ENCODE measurements at regions not wholly inside any gene's neighbourhood (a gene's known extent, or its start where the extent isn't known, plus 50 kb on each side); places are given as distances from the start of the nearest gene placed in this dataset.
"Not testable (repeated sequence)": the region's sequence is repeated elsewhere in the genome, so short reads cannot be mapped to it uniquely, and the experiment has no call there.

GRCh38 chr5:15002173-15002572 is 130.6 kb upstream of the ANKH start:
- TF ChIP-seq CTCF (IDR thresholded peaks at IDR 0.05; ENCODE audit: low read depth, low read length, missing control alignments) = no peak
- DNase-seq (ENCODE audit: low read depth) = no peak

GRCh38 chr5:15001517-15001916 is 129.9 kb upstream of the ANKH start:
- no peak for DNase-seq (ENCODE audit: low read depth)
- no peak for TF ChIP-seq CTCF (IDR thresholded peaks at IDR 0.05; ENCODE audit: low read depth, low read length, missing control alignments)
- no peak overlapping the region for H3K4me3 ChIP-seq (ENCODE audit: low read depth, low read length)

More at GRCh38 chr5:15002173-15002572, 130.6 kb upstream of the ANKH start:
- H3K4me3 ChIP-seq (ENCODE audit: low read depth, low read length) = no peak overlapping the region

GRCh38 chr5:14998491-14998890 is 126.9 kb upstream of the ANKH start:
- TF ChIP-seq CTCF (IDR thresholded peaks at IDR 0.05; ENCODE audit: low read depth, low read length, missing control alignments) = no peak
- no peak for DNase-seq (ENCODE audit: low read depth)
- no peak overlapping the region for H3K4me3 ChIP-seq (ENCODE audit: low read depth, low read length)

GRCh38 chr5:14996997-14997396 is 125.4 kb upstream of the ANKH start:
- no peak overlapping the region for H3K4me3 ChIP-seq (ENCODE audit: low read depth, low read length)
- TF ChIP-seq CTCF (IDR thresholded peaks at IDR 0.05; ENCODE audit: low read depth, low read length, missing control alignments) = no peak
- peak; percentile 49 for DNase-seq (ENCODE audit: low read depth)

GRCh38 chr5:14995229-14995628 is 123.7 kb upstream of the ANKH start:
- no peak for DNase-seq (ENCODE audit: low read depth)
- no peak for TF ChIP-seq CTCF (IDR thresholded peaks at IDR 0.05; ENCODE audit: low read depth, low read length, missing control alignments)
- H3K4me3 ChIP-seq (ENCODE audit: low read depth, low read length) = no peak overlapping the region

GRCh38 chr5:14993459-14994133 is 122.0 kb upstream of the ANKH start:
- DNase-seq (ENCODE audit: low read depth) = not testable (repeated sequence)
- H3K4me3 ChIP-seq (ENCODE audit: low read depth, low read length) = peak overlapping the region; percentile 63; the same call in 1 of the 2 replicates

- H3K4me3 ChIP-seq (ENCODE audit: low read depth, low read length) = peak overlapping the region; percentile 63
- DNase-seq (ENCODE audit: low read depth) = peak; percentile 33
These were observed 121.3 kb upstream of the ANKH start for GRCh38 chr5:14992751-14993458.

GRCh38 chr5:14988223-14988622 is 116.6 kb upstream of the ANKH start:
- no peak overlapping the region for H3K4me3 ChIP-seq (ENCODE audit: low read depth, low read length)
- no peak for DNase-seq (ENCODE audit: low read depth)
- no peak for TF ChIP-seq CTCF (IDR thresholded peaks at IDR 0.05; ENCODE audit: low read depth, low read length, missing control alignments)
